ENCODE measurements at regions not wholly inside any gene's neighbourhood (a gene's known extent, or its start where the extent isn't known, plus 50 kb on each side); places are given as distances from the start of the nearest gene placed in this dataset.

GRCh38 chrX:97858592-97858991, 974.9 kb downstream of the RPA4 start:
- TF ChIP-seq CTCF (IDR thresholded peaks at IDR 0.05) (no peak), POLR2A (IDR thresholded peaks at IDR 0.05) (no peak)
